ENCODE measurements at regions not wholly inside any gene's neighbourhood (a gene's known extent, or its start where the extent isn't known, plus 50 kb on each side); places are given as distances from the start of the nearest gene placed in this dataset.
A peak's percentile ranks its signal among the peaks of the same experiment; 100 is the strongest.

GRCh38 chrX:43005561-43005960 is 227.6 kb upstream of the PPP1R2C start:
- DNase-seq (ENCODE audit: low read depth): no peak

GRCh38 chrX:43008356-43008755 is 230.4 kb upstream of the PPP1R2C start:
- DNase-seq (ENCODE audit: low read depth): no peak

DNA sequence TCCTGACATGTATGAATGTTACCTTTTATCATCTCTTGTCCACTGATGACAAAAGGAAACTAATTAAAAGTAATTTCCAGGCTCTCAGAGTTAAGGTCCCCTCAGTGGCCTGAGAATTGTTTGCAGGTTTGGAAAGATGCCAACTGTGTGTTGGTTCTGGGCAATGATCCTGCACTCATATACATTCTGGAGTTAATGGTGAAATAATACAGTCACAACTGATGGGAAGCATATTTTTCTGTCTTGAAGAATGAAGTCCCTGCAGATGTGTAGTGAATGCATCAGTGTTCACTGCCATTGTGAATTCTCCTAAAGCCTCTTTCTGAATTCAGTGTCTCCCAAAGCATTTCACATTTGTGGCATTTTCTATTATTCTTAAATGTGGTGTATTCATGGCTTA is 238.1 kb upstream of the PPP1R2C start:
- DNase-seq (ENCODE audit: low read depth): no peak

DNA sequence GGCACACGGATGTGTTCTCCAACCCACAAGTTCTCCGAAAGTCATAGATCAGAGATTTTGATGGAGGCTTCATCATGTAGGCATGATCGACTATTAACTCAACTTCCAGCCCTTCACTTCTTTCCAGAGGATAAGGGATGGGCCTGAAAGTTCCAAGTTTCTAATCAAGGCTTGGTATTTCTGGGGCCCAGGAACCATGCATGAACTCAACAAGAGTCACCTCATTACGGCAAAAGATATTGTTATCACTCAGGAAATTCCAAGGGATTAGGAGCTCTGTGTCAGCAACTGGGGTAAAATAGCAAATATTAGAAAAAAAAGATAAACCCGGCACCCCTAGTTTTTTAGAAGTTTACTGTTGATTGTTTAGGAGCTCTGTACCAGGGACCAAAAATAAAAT is 240.1 kb upstream of the PPP1R2C start:
- no peak for DNase-seq (ENCODE audit: low read depth)

DNA sequence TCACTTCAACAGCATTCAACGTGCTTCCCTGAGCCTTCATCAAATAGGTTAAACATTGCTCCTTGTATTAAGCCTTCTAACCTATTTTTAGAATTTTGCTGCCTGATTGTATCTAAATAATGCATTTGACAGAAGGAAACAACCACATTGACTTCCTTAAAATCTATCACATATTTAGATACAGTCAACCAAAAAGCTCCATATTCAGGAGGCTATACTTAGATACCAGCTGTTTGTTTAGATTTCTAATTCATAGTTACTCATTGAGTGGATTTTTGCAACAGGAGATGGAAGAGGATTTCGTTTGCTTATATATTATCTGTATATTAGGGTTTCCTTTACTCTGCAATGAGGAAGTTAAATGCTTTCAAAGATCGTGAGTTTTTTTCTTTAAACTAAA is 241.1 kb upstream of the PPP1R2C start:
- DNase-seq (ENCODE audit: low read depth): no peak

GRCh38 chrX:43025806-43026315 is 247.9 kb upstream of the PPP1R2C start:
- no peak for DNase-seq (ENCODE audit: low read depth)

- DNase-seq (ENCODE audit: low read depth): no peak
Measured at GRCh38 chrX:43064096-43064495, 286.1 kb upstream of the PPP1R2C start.

DNA sequence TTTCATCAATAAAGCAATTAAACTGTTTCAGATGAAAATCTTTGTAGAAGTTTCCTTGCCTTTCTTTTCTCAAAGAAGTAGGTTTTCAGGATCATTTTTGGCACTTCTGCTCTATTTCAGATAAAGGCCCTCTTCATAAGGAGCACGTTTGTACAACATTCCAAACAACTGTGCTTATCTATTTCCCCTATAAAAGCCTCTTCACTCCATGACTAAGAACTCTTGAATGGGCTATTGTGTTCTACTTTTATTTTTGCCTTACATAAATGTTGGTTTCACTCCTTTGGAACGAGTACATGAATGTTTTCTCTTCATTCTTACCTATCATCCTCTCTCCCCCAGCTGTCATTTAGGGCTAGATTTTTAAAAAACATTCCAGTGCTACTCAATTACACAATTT is 288.0 kb upstream of the PPP1R2C start:
- no peak for DNase-seq (ENCODE audit: low read depth)

DNA sequence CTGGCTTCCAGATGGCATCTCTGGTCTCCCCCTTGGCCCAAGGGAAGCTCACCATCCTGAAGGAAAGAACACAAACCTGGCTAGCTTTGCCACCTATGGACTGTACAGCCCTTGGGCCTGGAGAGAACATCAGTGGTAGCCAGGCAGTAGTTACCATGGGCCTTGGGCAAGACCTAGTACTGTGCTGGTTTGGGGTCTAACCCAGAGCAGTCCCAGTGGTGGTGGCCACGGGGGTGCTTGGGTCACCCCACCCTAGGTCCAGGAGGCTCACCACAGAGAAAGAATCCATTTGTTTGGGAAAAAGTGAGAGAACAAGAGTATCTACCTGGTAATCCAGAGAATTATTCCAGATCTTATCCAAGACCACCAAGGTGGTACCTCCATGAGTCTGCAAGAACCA is 290.7 kb upstream of the PPP1R2C start:
- no peak for DNase-seq (ENCODE audit: low read depth)

- DNase-seq (ENCODE audit: low read depth): no peak
Measured at GRCh38 chrX:43083016-43083415, 305.1 kb upstream of the PPP1R2C start.

DNA sequence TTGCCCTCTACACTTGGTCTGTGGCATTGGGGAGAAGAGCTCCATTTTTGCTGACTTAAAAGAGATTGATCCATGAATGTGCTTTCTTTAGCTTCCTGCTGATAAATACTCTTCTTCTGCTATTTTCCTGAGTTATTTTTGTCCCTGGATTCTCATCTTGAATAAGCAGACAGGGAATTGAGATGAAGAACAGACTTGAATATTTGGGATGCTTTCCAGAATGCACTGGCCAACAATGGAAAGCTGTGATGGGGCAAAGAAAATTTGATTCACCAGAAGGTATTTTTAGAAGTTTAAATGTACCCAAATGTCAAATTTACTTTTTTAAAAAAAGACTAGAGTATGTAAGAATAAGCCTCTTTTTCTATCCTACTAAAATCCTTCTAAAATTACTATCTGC is 309.9 kb upstream of the PPP1R2C start:
- no peak for DNase-seq (ENCODE audit: low read depth)

GRCh38 chrX:43096830-43097229 is 318.9 kb upstream of the PPP1R2C start:
- DNase-seq (ENCODE audit: low read depth): no peak

- DNase-seq (ENCODE audit: low read depth): no peak
Measured at GRCh38 chrX:43106009-43106408, 328.0 kb upstream of the PPP1R2C start.

GRCh38 chrX:43108828-43109227 is 330.9 kb upstream of the PPP1R2C start:
- no peak for DNase-seq (ENCODE audit: low read depth)

GRCh38 chrX:43121637-43122036 is 343.7 kb upstream of the PPP1R2C start:
- no peak for DNase-seq (ENCODE audit: low read depth)

GRCh38 chrX:43139645-43140044 is 361.7 kb upstream of the PPP1R2C start:
- no peak for DNase-seq (ENCODE audit: low read depth)

GRCh38 chrX:43140582-43140981 is 362.6 kb upstream of the PPP1R2C start:
- no peak for DNase-seq (ENCODE audit: low read depth)

GRCh38 chrX:43141885-43142284 is 363.9 kb upstream of the PPP1R2C start:
- no peak for DNase-seq (ENCODE audit: low read depth)

GRCh38 chrX:43148305-43148704 is 370.3 kb upstream of the PPP1R2C start:
- DNase-seq (ENCODE audit: low read depth): no peak

DNA sequence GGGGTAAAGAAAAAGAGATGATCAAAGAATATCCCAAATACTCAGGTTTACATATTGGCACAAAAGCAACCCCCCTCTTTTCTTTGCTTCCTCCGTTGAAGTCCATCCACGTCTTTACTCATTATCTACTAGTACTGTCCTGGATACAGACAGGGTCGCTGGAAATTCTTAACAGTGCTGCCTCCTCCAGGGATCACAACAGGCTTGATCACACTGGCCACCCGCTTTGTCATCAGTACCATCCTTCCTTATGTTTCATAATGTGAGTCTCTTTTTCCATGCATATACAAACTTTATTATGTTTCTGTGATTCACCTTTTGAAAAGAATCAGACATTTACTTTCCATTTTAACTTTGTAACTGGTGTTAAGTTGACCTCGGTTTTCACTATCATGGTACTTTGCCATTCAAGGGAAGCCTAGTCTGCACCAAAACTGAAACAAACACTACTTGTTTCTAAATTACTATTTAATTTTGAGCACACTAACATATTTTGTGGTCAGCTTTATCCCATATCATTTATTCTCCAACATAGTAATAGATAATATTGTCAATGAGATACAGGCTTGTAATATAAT is 387.5 kb upstream of the PPP1R2C start:
- no peak for DNase-seq (ENCODE audit: low read depth)

GRCh38 chrX:43166874-43167273 is 388.9 kb upstream of the PPP1R2C start:
- no peak for DNase-seq (ENCODE audit: low read depth)

DNA sequence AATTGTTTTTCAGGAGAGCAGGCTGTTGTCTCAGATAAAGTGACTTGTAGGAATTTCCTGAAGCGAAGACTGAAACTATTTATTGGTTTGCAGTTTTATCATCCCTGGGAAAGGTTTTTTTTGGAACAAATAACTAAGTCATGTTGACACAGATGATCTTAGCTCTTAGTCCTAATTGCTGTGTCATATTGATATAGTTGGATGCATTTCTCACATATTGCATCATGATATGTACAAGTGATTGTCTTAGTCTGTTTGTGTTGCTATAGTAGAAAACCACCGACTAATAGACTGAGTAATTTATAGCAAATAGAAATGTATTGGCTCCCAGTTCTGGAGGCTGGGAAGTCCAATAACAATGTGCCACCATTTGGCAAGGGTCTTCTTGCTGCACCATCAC is 397.5 kb upstream of the PPP1R2C start:
- DNase-seq (ENCODE audit: low read depth): no peak

- DNase-seq (ENCODE audit: low read depth): peak; percentile 0
Measured at GRCh38 chrX:43176686-43177085, 398.7 kb upstream of the PPP1R2C start.

DNA sequence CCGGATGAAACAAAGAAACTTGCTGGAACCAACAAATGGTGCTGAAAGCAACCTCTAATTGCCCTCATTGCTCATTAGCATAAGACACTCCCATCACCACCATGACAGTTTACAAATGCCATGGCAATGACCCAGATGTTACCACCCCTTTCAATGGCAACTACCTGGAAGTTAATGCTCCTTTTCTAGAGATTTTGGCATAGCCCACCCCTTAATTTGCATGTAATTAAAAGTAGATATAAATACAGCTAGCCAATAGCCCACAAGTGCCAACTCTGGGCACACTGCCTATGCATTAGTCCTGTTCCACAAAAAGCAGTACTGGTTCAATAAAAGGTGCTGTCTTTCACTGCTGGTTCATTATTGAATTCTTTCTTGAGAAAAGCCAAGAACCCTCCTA is 410.3 kb upstream of the PPP1R2C start:
- no peak for DNase-seq (ENCODE audit: low read depth)
